ENCODE measurements at regions not wholly inside any gene's neighbourhood (a gene's known extent, or its start where the extent isn't known, plus 50 kb on each side); places are given as distances from the start of the nearest gene placed in this dataset.
A peak's percentile ranks its signal among the peaks of the same experiment; 100 is the strongest.

- TF ChIP-seq POLR2A (IDR thresholded peaks at IDR 0.05): no peak
- no peak for TF ChIP-seq CTCF (IDR thresholded peaks at IDR 0.05)
- intact Hi-C loops (cut with DNase I): no loop called here
- ATAC-seq (no peak), DNase-seq (no peak)
- H3K4me1 ChIP-seq: peaks cover 0 to 54% (median 16%) of the 10 kb centered on the region in 4 donors
- H3K27ac ChIP-seq: peak overlapping the region in 2 of 3 donors; percentile 62 to 91
- H3K36me3 ChIP-seq: no peaks in the 10 kb centered on the region
- no peaks in the 10 kb centered on the region for H3K9me3 ChIP-seq
- no peak overlapping the region for H3K4me3 ChIP-seq
- H3K27me3 ChIP-seq: no peaks in the 10 kb centered on the region
Measured at GRCh38 chr3:150255826-150256225, 152.3 kb upstream of the TSC22D2 start.

DNA sequence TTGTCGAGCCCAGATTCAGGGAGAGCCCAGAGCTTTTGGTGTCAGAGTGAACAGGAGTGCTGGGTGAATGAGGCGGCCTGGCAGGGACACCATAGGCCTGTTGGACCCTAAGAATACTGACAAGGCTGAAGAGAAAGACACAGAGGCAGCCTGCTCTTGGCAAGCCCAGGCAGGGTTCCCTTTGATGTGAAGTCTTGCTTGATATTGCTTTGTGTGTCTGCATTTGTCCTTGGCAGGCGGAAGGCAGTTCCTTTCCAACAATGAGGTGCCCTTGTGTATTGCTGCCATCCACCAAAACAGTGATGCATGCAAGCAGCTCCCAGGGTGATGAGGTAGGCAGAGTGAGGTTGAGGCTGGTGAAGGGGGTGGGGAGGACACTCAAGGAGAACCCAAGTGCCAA lies 152.7 kb upstream of the TSC22D2 start:
- Histone ChIP-seq H3K36me3 (no peaks in the 10 kb centered on the region), H3K4me1 (peaks cover 0 to 58% (median 18%) of the 10 kb centered on the region in 4 donors), H3K27ac (peak overlapping the region; percentile 42 to 91 (median 62)), H3K4me3 (no peak overlapping the region), H3K27me3 (no peaks in the 10 kb centered on the region), H3K9me3 (no peaks in the 10 kb centered on the region)
- DNase-seq: peak; percentile 34 to 88 (median 83)
- WGBS (ENCODE audit: insufficient coverage, low coverage, low lambda C conversion rate, missing lambda C conversion rate): 24% methylated on average over 3 of the region's 3 CpGs
- intact Hi-C loops (cut with DNase I): no loop called here
- no peak for TF ChIP-seq POLR2A (IDR thresholded peaks at IDR 0.05)
- no peak for TF ChIP-seq CTCF (IDR thresholded peaks at IDR 0.05)
- peak; percentile 26 to 64 (median 56) for ATAC-seq

- Histone ChIP-seq H3K27ac (peak overlapping the region; percentile 42 to 91 (median 62)), H3K4me3 (no peak overlapping the region), H3K9me3 (no peaks in the 10 kb centered on the region), H3K4me1 (peaks cover 0 to 51% (median 17%) of the 10 kb centered on the region in 4 donors), H3K27me3 (no peaks in the 10 kb centered on the region), H3K36me3 (no peaks in the 10 kb centered on the region)
- TF ChIP-seq POLR2A (IDR thresholded peaks at IDR 0.05) (no peak), CTCF (IDR thresholded peaks at IDR 0.05) (no peak)
- intact Hi-C loops (cut with DNase I): no loop called here
- 80% methylated on average over 4 of the region's 4 CpGs for WGBS (ENCODE audit: insufficient coverage, low coverage, low lambda C conversion rate, missing lambda C conversion rate)
- ATAC-seq (peak in 1 of 4 donors; percentile 15), DNase-seq (no peak)
Measured at GRCh38 chr3:150254309-150254708, 153.8 kb upstream of the TSC22D2 start.

DNA sequence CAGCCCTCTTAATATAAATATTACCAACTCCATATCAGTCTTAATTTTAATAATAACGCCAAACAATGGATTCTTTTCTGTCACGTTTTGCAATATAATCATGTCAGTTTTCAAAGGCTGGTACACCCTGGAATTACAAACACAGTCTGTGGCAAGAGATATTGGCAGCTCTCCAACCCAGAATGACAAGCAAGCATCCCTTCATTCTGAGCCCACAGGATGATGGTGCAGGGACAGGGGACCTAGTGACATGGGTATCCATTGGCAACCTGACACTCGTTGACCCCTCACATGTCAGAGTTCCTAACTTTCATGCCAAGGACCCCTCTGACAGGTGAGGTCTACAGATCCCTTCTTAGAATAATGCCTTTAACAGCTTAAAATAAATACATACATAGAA lies 154.5 kb upstream of the TSC22D2 start:
- DNase-seq (peak in 1 of 3 donors; percentile 82), ATAC-seq (peak; percentile 45 to 53 (median 46))
- Histone ChIP-seq H3K27ac (peak overlapping the region; percentile 78 to 91 (median 89)), H3K36me3 (no peaks in the 10 kb centered on the region), H3K27me3 (no peaks in the 10 kb centered on the region), H3K4me3 (no peak overlapping the region), H3K9me3 (no peaks in the 10 kb centered on the region), H3K4me1 (peaks cover 0 to 46% (median 17%) of the 10 kb centered on the region in 4 donors)
- 6% methylated on average over 3 of the region's 3 CpGs for WGBS (ENCODE audit: insufficient coverage, low coverage, low lambda C conversion rate, missing lambda C conversion rate)
- no peak for TF ChIP-seq CTCF (IDR thresholded peaks at IDR 0.05)
- TF ChIP-seq POLR2A (IDR thresholded peaks at IDR 0.05): no peak
- intact Hi-C loops (cut with DNase I): no loop called here

DNA sequence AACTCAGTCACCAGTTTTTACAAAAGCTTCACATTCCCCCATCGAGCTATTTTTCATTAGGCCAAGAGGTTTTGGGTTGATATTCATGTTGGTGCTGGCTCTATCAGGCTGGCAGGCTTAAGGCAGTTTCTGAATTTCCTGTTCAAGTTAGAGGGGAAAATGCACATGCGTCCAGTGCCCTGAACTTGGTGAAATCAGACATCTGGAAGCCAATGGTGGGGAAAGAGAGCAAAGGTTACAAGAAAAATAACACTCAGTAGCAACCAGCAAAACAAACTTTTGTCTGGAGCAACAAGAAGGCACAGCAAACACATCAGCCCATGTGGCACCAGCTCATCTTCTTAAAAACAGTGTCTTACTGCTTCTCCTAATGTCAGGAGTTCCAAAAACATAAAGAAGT lies 155.6 kb upstream of the TSC22D2 start:
- peak overlapping the region; percentile 25 to 56 (median 38) for H3K4me3 ChIP-seq
- DNase-seq: peak in 2 of 3 donors; percentile 26 to 74

More for the DNA sequence above, 155.6 kb upstream of the TSC22D2 start:
- no peaks in the 10 kb centered on the region for H3K36me3 ChIP-seq
- intact Hi-C loops (cut with DNase I): no loop called here
- peak overlapping the region; percentile 78 to 91 (median 89) for H3K27ac ChIP-seq
- no peaks in the 10 kb centered on the region for H3K27me3 ChIP-seq
- TF ChIP-seq POLR2A (IDR thresholded peaks at IDR 0.05) (peak; percentile 80), CTCF (IDR thresholded peaks at IDR 0.05) (no peak)
- peaks cover 0 to 44% (median 17%) of the 10 kb centered on the region in 4 donors for H3K4me1 ChIP-seq
- ATAC-seq: peak; percentile 51 to 70 (median 59)
- H3K9me3 ChIP-seq: no peaks in the 10 kb centered on the region
- 0% methylated on average over 2 of the region's 2 CpGs for WGBS (ENCODE audit: insufficient coverage, low coverage, low lambda C conversion rate, missing lambda C conversion rate)
